Breast epithelium (tissue), 3 donors: ENCODE measurements at regions not wholly inside any gene's neighbourhood (a gene's known extent, or its start where the extent isn't known, plus 50 kb on each side); places are given as distances from the start of the nearest gene placed in this dataset.

Experiments
- POLR2A ChIP-seq: fragments of 450-650 bp; IDR thresholded peaks from one replicate; pipeline ENCODE4 v1.6.1; 2016; ENCODE audit warnings: antibody characterized with exemption, mild to moderate bottlenecking, moderate library complexity
- POLR2AphosphoS5 ChIP-seq, 3 donors: sonication (generic); formaldehyde crosslinking; IDR thresholded peaks; one replicate each; pipeline ENCODE4 v1.6.1; 2017; ENCODE audit warnings: antibody characterized with exemption in 3 of 3
- TF ChIP-seq, protein P1 (sequence below), 3 donors: fragments of 450-650 bp; IDR thresholded peaks; one replicate each; pipeline ENCODE4 v1.5.1; 2016 to 2017; ENCODE audit warnings: antibody characterized with exemption in 3 of 3, mild to moderate bottlenecking in 3 of 3, moderate library complexity in 3 of 3

GRCh38 chr1:94332952-94333351 lies 85.2 kb upstream of the ABCD3 start:
- TF ChIP-seq, protein P1, sequence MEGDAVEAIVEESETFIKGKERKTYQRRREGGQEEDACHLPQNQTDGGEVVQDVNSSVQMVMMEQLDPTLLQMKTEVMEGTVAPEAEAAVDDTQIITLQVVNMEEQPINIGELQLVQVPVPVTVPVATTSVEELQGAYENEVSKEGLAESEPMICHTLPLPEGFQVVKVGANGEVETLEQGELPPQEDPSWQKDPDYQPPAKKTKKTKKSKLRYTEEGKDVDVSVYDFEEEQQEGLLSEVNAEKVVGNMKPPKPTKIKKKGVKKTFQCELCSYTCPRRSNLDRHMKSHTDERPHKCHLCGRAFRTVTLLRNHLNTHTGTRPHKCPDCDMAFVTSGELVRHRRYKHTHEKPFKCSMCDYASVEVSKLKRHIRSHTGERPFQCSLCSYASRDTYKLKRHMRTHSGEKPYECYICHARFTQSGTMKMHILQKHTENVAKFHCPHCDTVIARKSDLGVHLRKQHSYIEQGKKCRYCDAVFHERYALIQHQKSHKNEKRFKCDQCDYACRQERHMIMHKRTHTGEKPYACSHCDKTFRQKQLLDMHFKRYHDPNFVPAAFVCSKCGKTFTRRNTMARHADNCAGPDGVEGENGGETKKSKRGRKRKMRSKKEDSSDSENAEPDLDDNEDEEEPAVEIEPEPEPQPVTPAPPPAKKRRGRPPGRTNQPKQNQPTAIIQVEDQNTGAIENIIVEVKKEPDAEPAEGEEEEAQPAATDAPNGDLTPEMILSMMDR (IDR thresholded peaks at IDR 0.05) = no peak
- TF ChIP-seq POLR2AphosphoS5 (IDR thresholded peaks at IDR 0.05) = no peak
- no peak for TF ChIP-seq POLR2A
